HG03196 (cell line): ENCODE measurements at regions not wholly inside any gene's neighbourhood (a gene's known extent, or its start where the extent isn't known, plus 50 kb on each side); places are given as distances from the start of the nearest gene placed in this dataset.

Experiments used
- ATAC-seq: cut with Tn5 transposase; IDR thresholded peaks from one replicate; pipeline ENCODE4 v1.9.1; 2021; ENCODE audit not compliant: unreplicated experiment

- ATAC-seq = no peak
These were observed 362.3 kb downstream of the MAFB start for GRCh38 chr20:40326784-40327183.

DNA sequence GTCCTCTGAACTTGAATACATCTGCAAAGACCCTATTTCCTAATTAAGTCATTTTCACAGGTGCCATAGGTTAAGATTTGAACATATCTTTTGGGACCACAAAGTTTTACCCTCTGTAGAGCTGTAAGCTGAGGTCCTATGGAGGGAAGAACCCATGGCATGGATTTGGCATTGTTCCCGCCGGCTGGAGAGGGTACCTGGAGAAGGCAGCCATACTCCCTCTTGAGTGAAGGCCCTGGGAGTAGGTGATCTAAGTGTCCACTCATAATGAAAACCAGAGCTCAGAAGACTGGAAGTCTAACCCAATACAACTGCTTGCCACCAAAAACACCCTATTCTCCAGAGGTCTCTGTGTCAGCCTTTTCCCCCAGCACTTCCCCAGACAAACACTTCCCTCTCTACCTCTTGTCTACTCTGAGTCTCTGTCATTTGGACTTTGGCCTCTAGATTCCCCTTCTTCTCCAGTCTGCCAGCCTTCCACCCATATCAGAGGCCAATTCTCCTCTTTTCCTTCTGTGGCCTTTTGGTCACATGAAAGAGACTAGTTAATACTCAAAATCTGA lies 363.9 kb downstream of the MAFB start:
- ATAC-seq = no peak

GRCh38 chr20:40323361-40323794 lies 365.7 kb downstream of the MAFB start:
- ATAC-seq = no peak

- no peak for ATAC-seq
These were observed 366.1 kb downstream of the MAFB start for GRCh38 chr20:40322941-40323340.

GRCh38 chr20:40320517-40321011 lies 368.5 kb downstream of the MAFB start:
- no peak for ATAC-seq

- ATAC-seq = no peak
These were observed 369.1 kb downstream of the MAFB start for GRCh38 chr20:40319741-40320516.

GRCh38 chr20:40319056-40319455 lies 370.0 kb downstream of the MAFB start:
- ATAC-seq = no peak

GRCh38 chr20:40317156-40317790 lies 371.8 kb downstream of the MAFB start:
- ATAC-seq = no peak

DNA sequence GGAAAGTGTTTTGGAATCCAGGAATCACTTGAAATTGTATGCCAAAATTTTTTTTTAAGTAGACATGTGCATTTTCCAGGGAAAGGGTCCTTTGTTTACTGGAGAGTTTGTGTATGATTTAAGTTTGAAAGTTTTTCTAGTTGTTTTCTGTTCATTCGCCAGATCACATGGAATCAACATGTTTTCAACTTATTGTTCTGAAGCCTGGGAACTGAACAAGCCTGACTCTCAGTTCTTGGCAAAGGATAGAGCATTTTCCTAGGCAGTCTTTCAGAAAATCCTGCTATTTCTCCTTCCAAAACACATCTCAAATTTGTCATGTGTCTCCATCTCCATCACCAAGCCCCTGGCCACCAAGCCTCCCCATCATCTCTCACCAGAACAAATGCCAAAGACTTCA lies 374.8 kb downstream of the MAFB start:
- ATAC-seq = no peak

DNA sequence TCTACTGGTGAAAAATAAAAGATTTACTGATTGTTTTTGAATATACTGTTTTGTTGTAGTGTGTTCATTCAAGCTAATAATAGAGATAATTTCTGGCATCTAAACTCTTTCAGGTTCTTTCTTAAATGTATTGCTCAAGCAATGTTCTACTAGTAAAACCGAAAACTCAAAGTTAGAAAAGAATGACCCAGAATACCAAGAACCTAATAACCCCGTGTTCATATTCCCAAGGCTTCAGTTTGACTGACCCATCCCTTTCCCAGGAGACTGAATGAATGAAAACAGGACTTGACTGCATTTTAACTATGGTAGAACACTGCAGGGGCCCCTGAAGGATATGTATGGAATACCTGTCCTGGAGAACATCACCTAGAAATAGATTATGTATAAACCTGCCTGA lies 375.3 kb downstream of the MAFB start:
- ATAC-seq = no peak

GRCh38 chr20:40309731-40310130 lies 379.3 kb downstream of the MAFB start:
- ATAC-seq = no peak

DNA sequence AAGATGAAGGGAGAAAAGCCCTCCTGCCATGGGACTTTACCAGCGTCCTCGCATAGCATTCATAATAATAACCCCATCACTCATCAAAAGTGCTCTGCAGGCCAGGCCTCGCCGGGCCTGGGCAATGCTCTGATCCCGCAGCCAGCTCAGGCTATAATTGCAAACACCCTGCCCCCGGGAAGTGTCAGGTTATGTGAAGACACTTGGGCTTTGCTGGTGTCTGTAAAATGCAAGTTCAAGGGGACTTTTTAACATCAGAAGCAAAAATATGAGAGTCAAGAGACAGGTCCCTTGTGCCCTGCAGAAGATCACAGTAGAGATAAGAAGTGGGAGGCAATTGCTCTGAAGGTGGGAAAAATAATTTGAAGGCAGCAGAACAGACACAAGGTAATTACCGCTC lies 381.0 kb downstream of the MAFB start:
- no peak for ATAC-seq

GRCh38 chr20:40307268-40307667 lies 381.8 kb downstream of the MAFB start:
- ATAC-seq = no peak

GRCh38 chr20:40305303-40305702 lies 383.7 kb downstream of the MAFB start:
- no peak for ATAC-seq

DNA sequence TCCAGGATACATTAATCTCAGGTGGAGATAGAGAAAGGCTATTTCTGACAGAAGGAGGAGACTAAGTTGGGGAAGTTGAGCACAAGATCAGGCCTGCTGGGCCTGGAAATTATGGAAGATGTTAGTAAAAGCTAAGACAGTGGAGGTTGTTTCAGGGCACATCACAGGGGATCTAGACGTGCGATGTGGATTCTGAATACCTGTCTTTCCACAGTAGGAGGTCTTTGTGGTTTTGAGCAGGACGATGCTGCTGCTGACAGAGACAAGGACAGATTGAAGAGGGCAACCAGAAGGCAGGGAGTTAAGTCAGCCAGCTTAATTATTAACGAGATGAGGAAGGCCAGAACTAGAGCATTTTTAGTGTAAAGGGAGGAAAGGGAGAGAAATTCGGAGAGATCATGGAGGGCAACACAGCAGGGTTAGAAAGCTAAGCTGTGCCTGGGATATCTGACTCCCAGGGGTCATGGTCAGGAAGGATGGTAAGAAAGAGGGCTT lies 384.9 kb downstream of the MAFB start:
- no peak for ATAC-seq

- ATAC-seq = no peak
These were observed 394.3 kb downstream of the MAFB start for GRCh38 chr20:40294747-40295146.

- ATAC-seq = no peak
These were observed 394.9 kb downstream of the MAFB start for GRCh38 chr20:40294175-40294574.

DNA sequence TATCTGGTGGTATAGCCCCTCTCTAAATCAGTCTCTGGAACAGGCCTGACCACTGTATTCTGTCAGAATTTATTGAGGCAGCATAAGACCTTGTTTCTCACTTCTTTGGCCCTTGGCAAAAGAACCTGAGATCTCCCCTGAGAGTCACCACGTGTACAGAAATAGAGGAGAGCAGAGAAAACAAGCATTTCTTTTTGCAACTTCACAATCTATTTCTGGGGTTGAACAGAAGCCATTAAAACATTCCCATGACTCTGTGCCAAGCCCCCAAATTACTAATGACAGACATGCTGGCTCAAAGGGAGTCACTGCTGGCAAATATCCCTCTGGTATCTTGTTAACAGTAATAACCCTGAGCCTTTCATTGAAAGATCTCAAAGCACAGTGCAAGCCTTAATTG lies 395.3 kb downstream of the MAFB start:
- no peak for ATAC-seq

- ATAC-seq = no peak
These were observed 397.4 kb downstream of the MAFB start for GRCh38 chr20:40291493-40292135.

- ATAC-seq = no peak
These were observed 401.4 kb downstream of the MAFB start for GRCh38 chr20:40287683-40288082.

DNA sequence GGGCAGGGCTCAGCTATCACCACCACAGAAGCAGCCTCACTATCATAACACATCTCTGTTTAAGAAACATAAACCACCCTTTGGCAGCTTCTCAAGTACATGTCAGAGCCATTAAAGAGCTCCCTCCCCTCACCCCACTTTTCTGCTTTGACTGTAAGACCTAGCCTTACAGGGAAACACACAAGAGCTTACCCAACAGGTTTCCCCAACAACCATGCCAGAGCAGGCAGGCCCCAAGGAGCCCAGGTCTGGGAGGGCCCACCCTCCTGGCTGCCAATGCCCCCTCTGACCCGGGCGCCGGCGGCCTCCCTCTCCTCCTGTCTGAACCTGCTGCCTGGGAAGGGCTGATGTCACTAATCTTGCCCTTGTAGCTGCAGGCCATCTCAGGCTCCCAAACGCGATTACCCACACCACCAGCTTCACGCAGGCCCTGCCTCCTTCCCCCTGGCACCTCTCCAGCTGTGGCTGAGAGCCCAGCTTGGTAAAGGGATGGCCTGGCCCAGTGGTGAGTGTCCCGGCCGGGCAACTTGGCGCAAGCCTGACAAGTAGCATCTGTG lies 402.0 kb downstream of the MAFB start:
- no peak for ATAC-seq
